ENCODE measurements at regions not wholly inside any gene's neighbourhood (a gene's known extent, or its start where the extent isn't known, plus 50 kb on each side); places are given as distances from the start of the nearest gene placed in this dataset.

DNA sequence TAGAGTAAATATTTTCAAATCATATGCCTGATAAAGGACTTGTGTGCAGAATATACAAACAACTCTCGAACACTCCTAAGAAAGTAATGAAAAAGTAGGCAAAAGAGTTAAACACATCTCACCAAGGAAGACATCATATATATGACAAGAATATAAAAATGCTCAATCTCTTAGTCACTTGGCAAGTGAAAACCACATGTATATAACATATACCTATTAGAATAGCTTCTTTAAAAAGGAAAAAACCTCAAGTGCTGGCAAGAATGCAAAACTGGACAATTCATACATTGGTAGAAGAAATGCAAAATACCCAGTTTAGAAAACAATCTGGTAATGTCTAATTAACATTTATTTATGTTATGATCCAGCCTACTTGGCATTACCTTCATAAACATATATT lies 146.6 kb upstream of the DGKB start:
- ATAC-seq (ENCODE audit: low read depth in 2 of 2) (no peak), DNase-seq (no peak)
- Histone ChIP-seq H3K4me3 (ENCODE audit: low read depth, low read length) (no peak overlapping the region), H3K4me1 (ENCODE audit: control insufficient read depth, insufficient read depth, low read length, poor library complexity, severe bottlenecking) (no peaks in the 10 kb centered on the region), H3K36me3 (ENCODE audit: control insufficient read depth, insufficient read depth, low read length) (no peaks in the 10 kb centered on the region), H3K9me3 (ENCODE audit: control insufficient read depth in 2 of 2, low read length in 2 of 2) (peaks cover 2 to 6% of the 10 kb centered on the region in 2 experiments), H3K27ac (ENCODE audit: insufficient read depth, low read length, poor library complexity, severe bottlenecking) (no peak overlapping the region), H3K27me3 (ENCODE audit: control insufficient read depth, insufficient read depth, low read length) (no peaks in the 10 kb centered on the region)
- peaks cover 2 to 16% (median 7%) of the 10 kb centered on the region in 7 donors for H3K9me3 Mint-ChIP-seq
- H3K36me3 Mint-ChIP-seq = no peaks in the 10 kb centered on the region
- no peak overlapping the region for H3K27ac Mint-ChIP-seq
- H3K27me3 Mint-ChIP-seq = no peaks in the 10 kb centered on the region
- H3K4me1 Mint-ChIP-seq = no peaks in the 10 kb centered on the region
- no peak overlapping the region for H3K4me3 Mint-ChIP-seq

DNA sequence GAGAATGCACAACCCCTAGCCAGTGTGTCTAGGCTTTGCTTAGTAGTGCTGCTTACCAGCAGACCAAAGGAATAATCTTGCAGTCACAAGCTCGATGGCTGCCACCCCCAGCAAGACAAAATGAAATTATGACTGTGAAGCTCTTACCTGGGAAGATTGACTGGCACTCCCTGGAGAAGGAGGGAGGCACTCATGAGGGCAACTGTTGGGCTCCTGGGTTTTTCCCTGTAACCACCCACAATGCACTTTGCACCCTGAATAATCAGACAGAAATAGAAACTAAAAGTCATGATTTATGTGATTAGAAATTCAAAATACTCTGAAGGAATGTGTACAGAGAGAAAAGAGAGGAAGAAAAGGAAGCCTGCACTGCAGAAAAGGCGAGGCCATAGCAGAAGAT lies 144.3 kb upstream of the DGKB start:
- Mint-ChIP-seq H3K9me3 (peaks cover 2 to 17% (median 10%) of the 10 kb centered on the region in 7 donors), H3K4me3 (no peak overlapping the region), H3K27me3 (no peaks in the 10 kb centered on the region), H3K27ac (no peak overlapping the region), H3K36me3 (no peaks in the 10 kb centered on the region), H3K4me1 (no peaks in the 10 kb centered on the region)
- no peaks in the 10 kb centered on the region for H3K36me3 ChIP-seq (ENCODE audit: control insufficient read depth, insufficient read depth, low read length)
- H3K27me3 ChIP-seq (ENCODE audit: control insufficient read depth, insufficient read depth, low read length) = no peaks in the 10 kb centered on the region
- no peak for DNase-seq
- ATAC-seq (ENCODE audit: low read depth in 2 of 2) = no peak
- H3K9me3 ChIP-seq (ENCODE audit: control insufficient read depth in 2 of 2, low read length in 2 of 2) = peaks cover 2 to 6% of the 10 kb centered on the region in 2 experiments
- no peak overlapping the region for H3K4me3 ChIP-seq (ENCODE audit: low read depth, low read length)
- H3K4me1 ChIP-seq (ENCODE audit: control insufficient read depth, insufficient read depth, low read length, poor library complexity, severe bottlenecking) = no peaks in the 10 kb centered on the region
- no peak overlapping the region for H3K27ac ChIP-seq (ENCODE audit: insufficient read depth, low read length, poor library complexity, severe bottlenecking)

DNA sequence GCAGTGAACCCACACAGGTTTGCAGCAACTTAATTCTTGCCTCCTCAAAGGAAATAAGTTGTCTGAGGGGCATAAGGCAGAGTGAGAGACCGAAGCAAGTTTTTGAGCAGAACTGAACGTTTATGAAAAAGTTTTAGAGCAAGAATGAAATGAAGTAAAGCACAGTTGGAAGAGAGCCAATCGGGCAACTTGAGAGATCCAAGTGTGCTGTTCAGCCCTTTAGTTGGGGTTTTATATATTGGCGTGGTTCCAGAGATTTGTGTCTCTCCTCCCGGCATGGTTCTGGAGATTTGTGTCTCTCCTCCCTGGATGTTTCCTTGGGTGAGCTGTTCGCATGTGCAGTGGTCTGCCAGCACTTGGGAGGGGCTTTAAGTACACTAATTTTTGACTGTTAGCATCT lies 141.4 kb upstream of the DGKB start:
- peaks cover 2 to 14% (median 7%) of the 10 kb centered on the region in 7 donors for H3K9me3 Mint-ChIP-seq
- H3K27me3 Mint-ChIP-seq = no peaks in the 10 kb centered on the region
- H3K4me1 Mint-ChIP-seq = no peaks in the 10 kb centered on the region
- H3K27ac Mint-ChIP-seq = no peak overlapping the region
- Histone ChIP-seq H3K9me3 (ENCODE audit: control insufficient read depth in 2 of 2, low read length in 2 of 2) (peaks cover 0 to 2% of the 10 kb centered on the region in 2 experiments), H3K27me3 (ENCODE audit: control insufficient read depth, insufficient read depth, low read length) (no peaks in the 10 kb centered on the region), H3K36me3 (ENCODE audit: control insufficient read depth, insufficient read depth, low read length) (no peaks in the 10 kb centered on the region), H3K4me3 (ENCODE audit: low read depth, low read length) (no peak overlapping the region), H3K27ac (ENCODE audit: insufficient read depth, low read length, poor library complexity, severe bottlenecking) (no peak overlapping the region), H3K4me1 (ENCODE audit: control insufficient read depth, insufficient read depth, low read length, poor library complexity, severe bottlenecking) (no peaks in the 10 kb centered on the region)
- ATAC-seq (ENCODE audit: low read depth in 2 of 2) (no peak), DNase-seq (no peak)
- H3K4me3 Mint-ChIP-seq = no peak overlapping the region
- no peaks in the 10 kb centered on the region for H3K36me3 Mint-ChIP-seq

DNA sequence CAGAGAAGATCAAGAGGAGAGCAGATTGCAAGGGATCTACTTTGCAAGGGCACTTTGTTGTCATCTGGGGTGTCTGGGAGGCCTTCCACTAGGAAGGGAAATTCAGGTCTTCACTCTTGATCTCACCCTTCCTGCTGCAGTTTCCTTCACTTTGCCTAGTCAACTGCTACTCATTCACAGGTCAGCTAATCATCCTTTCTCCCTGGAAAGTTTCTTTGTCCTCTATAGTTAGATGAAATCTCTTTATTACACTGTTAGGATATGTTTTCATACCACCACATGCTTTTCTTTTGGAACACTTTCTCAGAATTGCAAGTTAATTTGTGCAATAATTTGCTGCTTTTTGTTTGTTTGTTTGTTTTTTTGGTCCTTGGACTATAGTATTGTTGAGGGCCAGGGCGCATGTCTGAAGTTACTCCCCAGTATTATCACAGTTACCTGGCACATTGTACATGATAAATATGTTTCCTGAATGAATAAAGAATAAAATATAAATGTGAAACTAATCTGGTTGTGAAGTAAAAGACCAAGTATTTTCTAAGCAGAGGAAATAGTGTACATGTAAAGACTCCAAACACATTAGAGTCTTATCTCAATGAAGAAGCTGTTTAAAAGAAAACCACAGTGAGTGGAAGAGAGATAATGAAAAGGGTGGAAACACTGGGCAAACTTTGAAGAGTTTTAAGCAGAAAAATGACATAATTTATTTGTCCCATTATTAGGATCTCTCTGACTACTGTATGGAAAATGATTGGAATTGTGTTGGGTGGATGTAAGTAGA lies 139.9 kb upstream of the DGKB start:
- Histone ChIP-seq H3K36me3 (ENCODE audit: control insufficient read depth, insufficient read depth, low read length) (no peaks in the 10 kb centered on the region), H3K4me3 (ENCODE audit: low read depth, low read length) (no peak overlapping the region), H3K9me3 (ENCODE audit: control insufficient read depth in 2 of 2, low read length in 2 of 2) (peaks cover 0 to 4% of the 10 kb centered on the region in 2 experiments), H3K4me1 (ENCODE audit: control insufficient read depth, insufficient read depth, low read length, poor library complexity, severe bottlenecking) (no peaks in the 10 kb centered on the region), H3K27me3 (ENCODE audit: control insufficient read depth, insufficient read depth, low read length) (no peaks in the 10 kb centered on the region), H3K27ac (ENCODE audit: insufficient read depth, low read length, poor library complexity, severe bottlenecking) (no peak overlapping the region)
- Mint-ChIP-seq H3K27me3 (no peaks in the 10 kb centered on the region), H3K27ac (no peak overlapping the region), H3K4me3 (no peak overlapping the region), H3K4me1 (no peaks in the 10 kb centered on the region), H3K36me3 (no peaks in the 10 kb centered on the region), H3K9me3 (peaks cover 0 to 11% (median 7%) of the 10 kb centered on the region in 7 donors)
- ATAC-seq (ENCODE audit: low read depth in 2 of 2) (no peak), DNase-seq (no peak)

DNA sequence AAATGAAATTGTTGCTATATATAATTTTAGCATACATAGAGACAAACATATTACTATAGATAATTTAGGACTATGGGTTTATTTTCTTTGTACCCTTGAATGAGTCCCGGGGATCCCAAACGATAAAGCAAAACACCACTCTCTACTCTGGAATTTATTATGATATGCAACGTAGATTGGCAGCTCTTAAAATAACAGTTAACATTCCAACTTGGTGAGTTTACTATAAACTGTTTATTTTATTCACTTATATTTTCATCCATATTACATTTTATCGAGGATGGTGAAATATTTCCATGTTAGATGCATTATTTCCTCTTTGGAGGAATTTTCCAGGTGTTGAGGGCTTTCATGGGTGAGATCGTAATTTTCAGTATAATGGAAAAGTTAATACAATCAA lies 138.7 kb upstream of the DGKB start:
- Histone ChIP-seq H3K36me3 (ENCODE audit: control insufficient read depth, insufficient read depth, low read length) (no peaks in the 10 kb centered on the region), H3K4me1 (ENCODE audit: control insufficient read depth, insufficient read depth, low read length, poor library complexity, severe bottlenecking) (no peaks in the 10 kb centered on the region), H3K4me3 (ENCODE audit: low read depth, low read length) (no peak overlapping the region), H3K27ac (ENCODE audit: insufficient read depth, low read length, poor library complexity, severe bottlenecking) (no peak overlapping the region), H3K27me3 (ENCODE audit: control insufficient read depth, insufficient read depth, low read length) (no peaks in the 10 kb centered on the region), H3K9me3 (ENCODE audit: control insufficient read depth in 2 of 2, low read length in 2 of 2) (peaks cover 0 to 2% of the 10 kb centered on the region in 2 experiments)
- Mint-ChIP-seq H3K4me1 (no peaks in the 10 kb centered on the region), H3K27ac (no peak overlapping the region), H3K36me3 (no peaks in the 10 kb centered on the region), H3K4me3 (no peak overlapping the region), H3K9me3 (peaks cover 0 to 11% (median 7%) of the 10 kb centered on the region in 7 donors), H3K27me3 (no peaks in the 10 kb centered on the region)
- no peak for ATAC-seq (ENCODE audit: low read depth in 2 of 2)
- no peak for DNase-seq

DNA sequence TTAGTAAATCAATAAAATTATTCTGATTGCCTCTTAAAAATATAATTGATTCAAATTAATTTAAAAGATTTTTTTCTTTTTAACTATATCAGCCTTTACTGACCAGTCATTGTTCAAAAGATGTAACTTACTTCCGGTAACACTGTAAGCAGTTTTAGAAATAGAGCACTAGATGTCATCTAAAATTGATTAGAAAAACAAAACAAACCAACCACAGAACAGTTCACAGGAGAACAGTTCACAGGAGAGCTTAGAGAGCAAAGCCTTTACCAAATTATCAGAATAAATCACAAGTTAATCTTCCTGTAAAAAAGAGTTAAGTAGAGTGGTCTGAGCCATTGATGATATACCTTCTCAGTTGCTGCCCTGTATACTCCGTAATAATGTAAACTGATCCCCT lies 133.3 kb upstream of the DGKB start:
- no peaks in the 10 kb centered on the region for H3K4me1 ChIP-seq (ENCODE audit: control insufficient read depth, insufficient read depth, low read length, poor library complexity, severe bottlenecking)
- H3K27ac ChIP-seq (ENCODE audit: insufficient read depth, low read length, poor library complexity, severe bottlenecking) = no peak overlapping the region
- Mint-ChIP-seq H3K27me3 (no peaks in the 10 kb centered on the region), H3K9me3 (peaks cover 0 to 10% (median 3%) of the 10 kb centered on the region in 7 donors), H3K36me3 (no peaks in the 10 kb centered on the region), H3K4me1 (no peaks in the 10 kb centered on the region), H3K4me3 (no peak overlapping the region), H3K27ac (no peak overlapping the region)
- DNase-seq (no peak), ATAC-seq (ENCODE audit: low read depth in 2 of 2) (no peak)
- H3K4me3 ChIP-seq (ENCODE audit: low read depth, low read length) = no peak overlapping the region
- H3K9me3 ChIP-seq (ENCODE audit: control insufficient read depth in 2 of 2, low read length in 2 of 2) = peaks cover 0 to 2% of the 10 kb centered on the region in 2 experiments
- no peaks in the 10 kb centered on the region for H3K27me3 ChIP-seq (ENCODE audit: control insufficient read depth, insufficient read depth, low read length)
- H3K36me3 ChIP-seq (ENCODE audit: control insufficient read depth, insufficient read depth, low read length) = no peaks in the 10 kb centered on the region

DNA sequence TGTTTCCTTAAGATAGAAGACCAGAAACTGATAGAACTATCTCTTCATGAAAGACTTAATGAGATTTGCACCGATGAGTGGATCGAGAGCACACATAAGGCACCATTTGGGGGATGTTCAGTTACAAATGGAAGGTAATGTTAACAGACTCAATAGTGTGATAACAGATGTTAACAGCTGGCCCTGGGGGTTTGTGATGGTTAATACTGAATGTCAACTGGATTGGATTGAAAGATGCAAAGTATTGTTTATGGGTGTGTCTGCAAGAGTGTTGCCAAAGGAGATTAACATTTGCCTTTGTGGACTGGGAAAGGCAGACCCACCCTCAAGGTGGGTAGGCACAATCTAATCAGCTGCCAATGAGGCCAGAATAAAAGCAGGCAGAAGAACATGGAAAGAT lies 130.5 kb upstream of the DGKB start:
- Mint-ChIP-seq H3K4me1 (no peaks in the 10 kb centered on the region), H3K36me3 (no peaks in the 10 kb centered on the region), H3K27ac (no peak overlapping the region), H3K4me3 (no peak overlapping the region), H3K9me3 (peaks cover 0 to 10% (median 4%) of the 10 kb centered on the region in 7 donors), H3K27me3 (no peaks in the 10 kb centered on the region)
- no peaks in the 10 kb centered on the region for H3K4me1 ChIP-seq (ENCODE audit: control insufficient read depth, insufficient read depth, low read length, poor library complexity, severe bottlenecking)
- DNase-seq (no peak), ATAC-seq (ENCODE audit: low read depth in 2 of 2) (no peak)
- no peaks in the 10 kb centered on the region for H3K27me3 ChIP-seq (ENCODE audit: control insufficient read depth, insufficient read depth, low read length)
- H3K36me3 ChIP-seq (ENCODE audit: control insufficient read depth, insufficient read depth, low read length) = no peaks in the 10 kb centered on the region
- no peak overlapping the region for H3K4me3 ChIP-seq (ENCODE audit: low read depth, low read length)
- H3K9me3 ChIP-seq (ENCODE audit: control insufficient read depth in 2 of 2, low read length in 2 of 2) = no peaks in the 10 kb centered on the region
- H3K27ac ChIP-seq (ENCODE audit: insufficient read depth, low read length, poor library complexity, severe bottlenecking) = no peak overlapping the region

DNA sequence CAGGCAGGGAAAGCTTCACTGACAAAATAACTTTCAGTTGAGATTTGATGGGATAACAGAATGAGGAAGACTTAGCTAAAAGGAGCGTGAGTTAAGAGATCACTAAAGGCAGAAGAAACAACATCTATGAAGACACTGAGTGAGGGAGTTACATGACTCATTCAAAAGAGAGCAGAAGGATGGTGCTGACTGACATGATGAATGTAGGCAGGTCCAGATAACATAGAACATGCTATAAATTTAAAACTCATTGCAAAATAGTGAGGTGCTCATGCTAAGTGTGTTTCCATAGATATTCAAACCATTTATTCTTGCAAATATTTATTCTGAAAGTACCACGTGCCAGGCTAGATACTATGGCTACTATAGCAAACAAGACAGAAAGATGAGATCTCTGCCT lies 116.4 kb upstream of the DGKB start:
- H3K27me3 ChIP-seq (ENCODE audit: control insufficient read depth, insufficient read depth, low read length) = no peaks in the 10 kb centered on the region
- H3K36me3 ChIP-seq (ENCODE audit: control insufficient read depth, insufficient read depth, low read length) = no peaks in the 10 kb centered on the region
- Mint-ChIP-seq H3K4me3 (no peak overlapping the region), H3K4me1 (no peaks in the 10 kb centered on the region), H3K27me3 (no peaks in the 10 kb centered on the region), H3K36me3 (no peaks in the 10 kb centered on the region), H3K27ac (no peak overlapping the region), H3K9me3 (peaks cover 0 to 6% (median 3%) of the 10 kb centered on the region in 7 donors)
- no peaks in the 10 kb centered on the region for H3K4me1 ChIP-seq (ENCODE audit: control insufficient read depth, insufficient read depth, low read length, poor library complexity, severe bottlenecking)
- ATAC-seq (ENCODE audit: low read depth in 2 of 2) (no peak), DNase-seq (no peak)
- H3K9me3 ChIP-seq (ENCODE audit: control insufficient read depth in 2 of 2, low read length in 2 of 2) = no peaks in the 10 kb centered on the region
- no peak overlapping the region for H3K4me3 ChIP-seq (ENCODE audit: low read depth, low read length)
- no peak overlapping the region for H3K27ac ChIP-seq (ENCODE audit: insufficient read depth, low read length, poor library complexity, severe bottlenecking)
